WTC11 (cell line): ENCODE measurements at regions not wholly inside any gene's neighbourhood (a gene's known extent, or its start where the extent isn't known, plus 50 kb on each side); places are given as distances from the start of the nearest gene placed in this dataset.

ENCODE experiments used
- ATAC-seq: fragments of 200-7000 bp; cut with Tn5 transposase; 2 replicates; pipeline ENCODE4 v1.10.0; 2021; ENCODE audit warnings: mild to moderate bottlenecking, moderate library complexity
- CTCF ChIA-PET: fragments of 300-600 bp; sonication (Branson Sonifier 250); formaldehyde crosslinking; loops from one replicate; lab custom pipeline; 2021; ENCODE audit warnings: antibody characterized with exemption; lab: Charles Lee
- POLR2A ChIA-PET: fragments of 350-600 bp; sonication (Branson Sonifier 250); formaldehyde crosslinking; loops from one replicate; lab custom pipeline; 2021; ENCODE audit warnings: antibody characterized with exemption; lab: Charles Lee
- DNase-seq: peaks from one replicate; pipeline ENCODE4 v3.0.0; 2021; ENCODE audit warnings: low spot score
- H3K27ac Mint-ChIP-seq: 2 replicates; pipeline ENCODE4 v1.8.0; 2021; ENCODE audit warnings: mixed read lengths
- H3K27me3 Mint-ChIP-seq: 2 replicates; pipeline ENCODE4 v1.8.0; 2021; ENCODE audit warnings: low read depth, mild to moderate bottlenecking, moderate library complexity, mixed read lengths
- H3K36me3 Mint-ChIP-seq: 2 replicates; pipeline ENCODE4 v1.8.0; 2021; ENCODE audit warnings: mixed read lengths
- H3K4me1 Mint-ChIP-seq: 2 replicates; pipeline ENCODE4 v1.8.0; 2022; ENCODE audit warnings: mixed read lengths
- H3K4me3 Mint-ChIP-seq: 2 replicates; pipeline ENCODE4 v1.8.0; 2021; ENCODE audit warnings: mild to moderate bottlenecking, moderate library complexity, mixed read lengths
- H3K9me3 Mint-ChIP-seq: 2 replicates; pipeline ENCODE4 v1.8.0; 2021; ENCODE audit warnings: mixed read lengths
- AR ChIP-seq: fragments of 250-450 bp; sonication (Bioruptor Pico); IDR thresholded peaks from 2 replicates; pipeline ENCODE4 v1.9.0; 2021; ENCODE audit warnings: mild to moderate bottlenecking
- ATF1 ChIP-seq: sonication (generic); formaldehyde crosslinking; IDR thresholded peaks from 2 replicates; pipeline ENCODE4 v1.8.1; 2023; ENCODE audit warnings: mild to moderate bottlenecking, moderate library complexity, missing genetic modification reagents
- CDX4 ChIP-seq: fragments of 250-450 bp; sonication (Bioruptor Pico); IDR thresholded peaks from 2 replicates; pipeline ENCODE4 v1.9.0; 2021; ENCODE audit warnings: moderate library complexity, mild to moderate bottlenecking, inconsistent platforms, borderline replicate concordance
- E2F4 ChIP-seq: sonication (generic); formaldehyde crosslinking; IDR thresholded peaks from 2 replicates; pipeline ENCODE4 v1.8.1; 2022; ENCODE audit warnings: low read depth, mild to moderate bottlenecking, moderate library complexity, missing genetic modification reagents, borderline replicate concordance
- ESRRA ChIP-seq: sonication (generic); formaldehyde crosslinking; IDR thresholded peaks from 2 replicates; pipeline ENCODE4 v1.8.1; 2022; ENCODE audit warnings: mild to moderate bottlenecking, missing genetic modification reagents, borderline replicate concordance
- ETV6 ChIP-seq: sonication (generic); formaldehyde crosslinking; IDR thresholded peaks from 2 replicates; pipeline ENCODE4 v1.8.1; 2022; ENCODE audit warnings: mild to moderate bottlenecking, missing genetic modification reagents
- FOXK1 ChIP-seq: sonication (generic); formaldehyde crosslinking; IDR thresholded peaks from 2 replicates; pipeline ENCODE4 v1.8.0; 2022; ENCODE audit warnings: mild to moderate bottlenecking, moderate library complexity, missing genetic modification reagents
- HMGXB4 ChIP-seq: sonication (generic); formaldehyde crosslinking; IDR thresholded peaks from 2 replicates; pipeline ENCODE4 v1.8.1; 2023; ENCODE audit warnings: mild to moderate bottlenecking, moderate library complexity, missing genetic modification reagents
- IRF1 ChIP-seq: sonication (generic); formaldehyde crosslinking; IDR thresholded peaks from 2 replicates; pipeline ENCODE4 v1.8.0; 2023; ENCODE audit warnings: missing genetic modification reagents
- JAZF1 ChIP-seq: fragments of 250-450 bp; sonication (Bioruptor Pico); IDR thresholded peaks from 2 replicates; pipeline ENCODE4 v1.9.0; 2021; ENCODE audit warnings: moderate library complexity, mild to moderate bottlenecking, inconsistent platforms
- MLX ChIP-seq: sonication (generic); formaldehyde crosslinking; IDR thresholded peaks from 2 replicates; pipeline ENCODE4 v1.8.1; 2023; ENCODE audit warnings: mild to moderate bottlenecking, missing genetic modification reagents, moderate library complexity
- MYBL2 ChIP-seq: sonication (generic); formaldehyde crosslinking; IDR thresholded peaks from 2 replicates; pipeline ENCODE4 v1.8.1; 2023; ENCODE audit warnings: mild to moderate bottlenecking, moderate library complexity, missing genetic modification reagents
- NFE2L1 ChIP-seq: sonication (generic); formaldehyde crosslinking; IDR thresholded peaks from 2 replicates; pipeline ENCODE4 v1.8.1; 2023; ENCODE audit warnings: missing genetic modification reagents
- NR2C2 ChIP-seq: sonication (generic); formaldehyde crosslinking; IDR thresholded peaks from 2 replicates; pipeline ENCODE4 v1.8.0; 2022; ENCODE audit warnings: mild to moderate bottlenecking, missing genetic modification reagents
- PRRX2 ChIP-seq: fragments of 250-450 bp; sonication (Bioruptor Pico); IDR thresholded peaks from 2 replicates; pipeline ENCODE4 v1.8.0; 2021; ENCODE audit warnings: mild to moderate bottlenecking
- RELA ChIP-seq: sonication (generic); formaldehyde crosslinking; IDR thresholded peaks from 2 replicates; pipeline ENCODE4 v1.8.1; 2022; ENCODE audit warnings: missing genetic modification reagents, mild to moderate bottlenecking, borderline replicate concordance
- SOX15 ChIP-seq: fragments of 250-450 bp; sonication (Bioruptor Pico); IDR thresholded peaks from 2 replicates; pipeline ENCODE4 v1.9.0; 2021; ENCODE audit warnings: mild to moderate bottlenecking
- SP1 ChIP-seq: sonication (generic); formaldehyde crosslinking; conservative IDR thresholded peaks from 2 replicates; pipeline ENCODE4 v1.8.1; 2022; ENCODE audit warnings: missing genetic modification reagents
- TP53 ChIP-seq: sonication (generic); formaldehyde crosslinking; IDR thresholded peaks from 2 replicates; pipeline ENCODE4 v1.8.1; 2023; ENCODE audit warnings: mild to moderate bottlenecking, missing genetic modification reagents
- USF2 ChIP-seq: sonication (generic); formaldehyde crosslinking; IDR thresholded peaks from 2 replicates; pipeline ENCODE4 v1.8.1; 2023; ENCODE audit warnings: mild to moderate bottlenecking, missing genetic modification reagents, moderate library complexity
- ZBTB21 ChIP-seq: sonication (generic); formaldehyde crosslinking; IDR thresholded peaks from 2 replicates; pipeline ENCODE4 v1.8.1; 2023; ENCODE audit warnings: mild to moderate bottlenecking, missing genetic modification reagents, borderline replicate concordance
- ZMAT4 ChIP-seq: fragments of 250-450 bp; sonication (Bioruptor Pico); IDR thresholded peaks from 2 replicates; pipeline ENCODE4 v1.9.0; 2021; ENCODE audit warnings: mild to moderate bottlenecking
- ZNF219 ChIP-seq: sonication (generic); formaldehyde crosslinking; IDR thresholded peaks from 2 replicates; pipeline ENCODE4 v1.8.0; 2023; ENCODE audit warnings: missing genetic modification reagents, mild to moderate bottlenecking, borderline replicate concordance
- ZNF425 ChIP-seq: fragments of 250-450 bp; sonication (Bioruptor Pico); conservative IDR thresholded peaks from 2 replicates; pipeline ENCODE4 v1.9.0; 2021; ENCODE audit warnings: mild to moderate bottlenecking

- H3K36me3 Mint-ChIP-seq, result no peaks in the 10 kb centered on the region
- peaks cover 7% of the 10 kb centered on the region; the same call in 1 of the 2 replicates for H3K4me1 Mint-ChIP-seq
- ChIA-PET CTCF (no interaction called here), POLR2A (no interaction called here)
- TF ChIP-seq HMGXB4 (no peak), ETV6 (CRISPR knock-in tag) (no peak), TP53 (no peak), ATF1 (no peak), ZNF219 (CRISPR knock-in tag) (no peak), MLX (CRISPR knock-in tag) (no peak), RELA (no peak), E2F4 (CRISPR knock-in tag) (no peak), AR (CRISPR knock-in tag) (no peak), SP1 (CRISPR knock-in tag) (no peak), NR2C2 (no peak), PRRX2 (no peak), JAZF1 (CRISPR knock-in tag) (no peak), ZMAT4 (CRISPR knock-in tag) (no peak), ESRRA (CRISPR knock-in tag) (no peak), USF2 (CRISPR knock-in tag) (no peak), CDX4 (CRISPR knock-in tag) (no peak)
- ATAC-seq (no peak), DNase-seq (no peak)
- no peak overlapping the region for H3K4me3 Mint-ChIP-seq
- H3K27ac Mint-ChIP-seq, result no peak overlapping the region
- H3K27me3 Mint-ChIP-seq, result no peaks in the 10 kb centered on the region
- peaks cover 4% of the 10 kb centered on the region for H3K9me3 Mint-ChIP-seq
These were observed 189.2 kb upstream of the ADGRB3 start for GRCh38 chr6:68445926-68446325.

GRCh38 chr6:68443704-68444103 is 191.4 kb upstream of the ADGRB3 start:
- no peaks in the 10 kb centered on the region for H3K36me3 Mint-ChIP-seq
- ChIA-PET CTCF (no interaction called here), POLR2A (no interaction called here)
- DNase-seq (no peak), ATAC-seq (no peak)
- H3K27me3 Mint-ChIP-seq, result no peaks in the 10 kb centered on the region
- H3K27ac Mint-ChIP-seq, result no peak overlapping the region
- peaks cover 7% of the 10 kb centered on the region; the same call in 1 of the 2 replicates for H3K4me1 Mint-ChIP-seq
- H3K9me3 Mint-ChIP-seq, result no peaks in the 10 kb centered on the region
- H3K4me3 Mint-ChIP-seq, result no peak overlapping the region
- TF ChIP-seq MYBL2 (CRISPR knock-in tag), result no peak
- TF ChIP-seq RELA, result no peak
- TF ChIP-seq ATF1, result no peak
- no peak for TF ChIP-seq FOXK1
- no peak for TF ChIP-seq SOX15 (CRISPR knock-in tag)
- no peak for TF ChIP-seq NFE2L1 (CRISPR knock-in tag)
- TF ChIP-seq NR2C2, result no peak
- no peak for TF ChIP-seq IRF1 (CRISPR knock-in tag)
- no peak for TF ChIP-seq USF2 (CRISPR knock-in tag)
- TF ChIP-seq ZBTB21 (CRISPR knock-in tag), result no peak
- no peak for TF ChIP-seq SP1 (CRISPR knock-in tag)
- no peak for TF ChIP-seq ZNF425
